ENCODE measurements at regions not wholly inside any gene's neighbourhood (a gene's known extent, or its start where the extent isn't known, plus 50 kb on each side); places are given as distances from the start of the nearest gene placed in this dataset.
A peak's percentile ranks its signal among the peaks of the same experiment; 100 is the strongest.
"Not testable (repeated sequence)": the region's sequence is repeated elsewhere in the genome, so short reads cannot be mapped to it uniquely, and the experiment has no call there.

DNA sequence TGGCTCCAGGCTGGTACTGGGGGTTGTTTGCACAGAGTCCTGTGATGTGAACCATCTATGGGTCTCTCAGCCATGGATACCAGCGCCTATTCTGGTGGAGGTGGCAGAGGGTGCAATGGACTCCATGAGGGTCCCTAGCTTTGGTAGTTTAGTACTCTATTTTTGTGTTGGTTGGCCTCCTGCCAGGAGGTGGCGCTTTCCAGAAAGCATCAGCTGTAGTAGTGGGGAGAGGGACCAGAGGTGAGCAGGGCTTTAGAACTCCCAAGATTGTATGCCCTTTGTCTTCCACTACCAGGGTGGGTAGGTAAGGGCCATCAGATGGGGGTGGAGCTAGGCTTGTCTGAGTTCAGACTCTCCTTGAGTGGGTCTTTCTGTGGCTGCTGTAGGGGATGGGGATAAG lies 177.6 kb downstream of the TM2D1 start:
- TF ChIP-seq, protein P1, sequence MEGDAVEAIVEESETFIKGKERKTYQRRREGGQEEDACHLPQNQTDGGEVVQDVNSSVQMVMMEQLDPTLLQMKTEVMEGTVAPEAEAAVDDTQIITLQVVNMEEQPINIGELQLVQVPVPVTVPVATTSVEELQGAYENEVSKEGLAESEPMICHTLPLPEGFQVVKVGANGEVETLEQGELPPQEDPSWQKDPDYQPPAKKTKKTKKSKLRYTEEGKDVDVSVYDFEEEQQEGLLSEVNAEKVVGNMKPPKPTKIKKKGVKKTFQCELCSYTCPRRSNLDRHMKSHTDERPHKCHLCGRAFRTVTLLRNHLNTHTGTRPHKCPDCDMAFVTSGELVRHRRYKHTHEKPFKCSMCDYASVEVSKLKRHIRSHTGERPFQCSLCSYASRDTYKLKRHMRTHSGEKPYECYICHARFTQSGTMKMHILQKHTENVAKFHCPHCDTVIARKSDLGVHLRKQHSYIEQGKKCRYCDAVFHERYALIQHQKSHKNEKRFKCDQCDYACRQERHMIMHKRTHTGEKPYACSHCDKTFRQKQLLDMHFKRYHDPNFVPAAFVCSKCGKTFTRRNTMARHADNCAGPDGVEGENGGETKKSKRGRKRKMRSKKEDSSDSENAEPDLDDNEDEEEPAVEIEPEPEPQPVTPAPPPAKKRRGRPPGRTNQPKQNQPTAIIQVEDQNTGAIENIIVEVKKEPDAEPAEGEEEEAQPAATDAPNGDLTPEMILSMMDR (IDR thresholded peaks at IDR 0.05; ENCODE audit: borderline replicate concordance, extremely low read depth, low read length, poor library complexity, severe bottlenecking) = peak; percentile 36
- not testable (repeated sequence) for TF ChIP-seq EZH2 (IDR thresholded peaks at IDR 0.05; ENCODE audit: borderline replicate concordance, low read depth, low read length, severe bottlenecking)

Measured in DND-41 (cell line).